Stimulated activated CD4-positive, alpha-beta T cell treated with anti-CD3 and anti-CD28 coated beads, Interleukin-12 subunit alpha, Interleukin-12 subunit beta, amount 100 ng/mL, for 48 hours (primary cell): ENCODE measurements at regions not wholly inside any gene's neighbourhood (a gene's known extent, or its start where the extent isn't known, plus 50 kb on each side); places are given as distances from the start of the nearest gene placed in this dataset.
"Not testable (repeated sequence)": the region's sequence is repeated elsewhere in the genome, so short reads cannot be mapped to it uniquely, and the experiment has no call there.

Experiments
- DNase-seq, 3 donors: peaks; one replicate each; pipeline ENCODE4 v3.0.0-alpha.2; 2020; ENCODE audit warnings: low read depth in 2 of 3, low spot score in 1 of 3

DNA sequence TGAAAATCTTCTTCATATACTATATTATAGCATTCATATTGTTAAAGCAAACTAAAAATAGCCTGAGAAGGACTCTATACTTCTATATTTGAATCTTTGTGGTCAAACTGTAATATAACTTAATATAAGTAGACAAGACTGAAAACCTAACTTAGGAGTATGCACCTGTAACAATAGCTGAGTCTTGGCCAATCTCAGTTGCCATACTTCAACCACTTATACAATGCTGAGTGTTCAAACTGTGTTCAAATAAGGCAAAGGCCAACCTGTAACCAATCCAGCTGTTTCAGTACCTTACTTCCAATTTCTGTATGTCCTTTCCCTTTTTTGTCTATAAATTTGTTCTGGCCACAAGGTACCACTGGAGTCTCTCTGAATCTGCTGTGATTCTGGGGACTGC, 1360.8 kb upstream of the CDH9 start:
- no peak for DNase-seq

GRCh38 chr5:28398185-28398584, 1359.8 kb upstream of the CDH9 start:
- DNase-seq = no peak

GRCh38 chr5:28397502-28397941, 1359.1 kb upstream of the CDH9 start:
- DNase-seq = no peak

- no peak for DNase-seq
Observed at GRCh38 chr5:28391277-28391676, 1352.9 kb upstream of the CDH9 start.

DNA sequence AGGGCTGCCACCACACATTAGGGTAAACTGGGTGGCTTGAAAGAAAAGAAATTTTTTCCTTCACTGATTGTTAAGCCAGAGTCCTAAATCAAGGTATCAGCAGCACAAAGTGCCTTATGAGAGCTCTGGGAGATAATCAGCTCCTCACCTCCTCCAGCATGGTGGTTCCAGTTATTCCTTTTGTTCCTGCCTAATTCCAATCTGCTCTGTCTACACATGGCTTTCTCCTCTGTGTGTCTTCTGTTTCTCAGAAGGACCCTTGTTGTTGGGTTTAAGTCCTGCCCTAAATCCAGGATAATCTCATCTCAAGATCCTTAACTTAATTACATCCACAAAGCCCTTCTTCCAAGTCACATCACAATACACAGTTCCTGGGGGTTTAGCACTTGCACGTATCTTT, 1352.0 kb upstream of the CDH9 start:
- no peak for DNase-seq

- not testable (repeated sequence) for DNase-seq
Observed at GRCh38 chr5:28389727-28390126, 1351.3 kb upstream of the CDH9 start.

- no peak for DNase-seq
Observed at GRCh38 chr5:28388428-28388827, 1350.0 kb upstream of the CDH9 start.

GRCh38 chr5:28386712-28387111, 1348.3 kb upstream of the CDH9 start:
- no peak for DNase-seq

GRCh38 chr5:28380167-28380566, 1341.8 kb upstream of the CDH9 start:
- DNase-seq = no peak

DNA sequence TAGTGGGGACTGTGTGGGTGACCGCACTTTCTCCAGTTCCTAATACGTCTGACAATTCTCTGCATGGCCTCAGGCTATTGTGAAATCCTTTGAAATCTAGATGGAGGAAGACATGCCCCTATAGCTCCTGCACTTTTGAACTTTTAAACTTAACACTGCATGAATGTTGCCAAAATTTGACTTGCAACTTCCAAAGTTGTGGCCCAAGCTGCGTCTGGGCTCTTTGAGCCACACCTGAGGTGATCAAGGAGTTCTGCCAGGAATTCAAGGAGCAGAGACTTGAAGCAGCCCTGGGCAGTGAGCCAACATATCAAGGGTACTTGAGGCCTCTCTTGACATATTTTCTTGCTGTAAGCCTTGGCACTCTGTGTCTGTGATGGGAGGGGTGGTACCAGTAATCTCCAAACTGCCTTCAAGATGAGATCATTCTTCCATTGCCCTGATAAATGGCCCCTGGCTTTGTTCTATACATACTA, 1336.1 kb upstream of the CDH9 start:
- DNase-seq = no peak

DNA sequence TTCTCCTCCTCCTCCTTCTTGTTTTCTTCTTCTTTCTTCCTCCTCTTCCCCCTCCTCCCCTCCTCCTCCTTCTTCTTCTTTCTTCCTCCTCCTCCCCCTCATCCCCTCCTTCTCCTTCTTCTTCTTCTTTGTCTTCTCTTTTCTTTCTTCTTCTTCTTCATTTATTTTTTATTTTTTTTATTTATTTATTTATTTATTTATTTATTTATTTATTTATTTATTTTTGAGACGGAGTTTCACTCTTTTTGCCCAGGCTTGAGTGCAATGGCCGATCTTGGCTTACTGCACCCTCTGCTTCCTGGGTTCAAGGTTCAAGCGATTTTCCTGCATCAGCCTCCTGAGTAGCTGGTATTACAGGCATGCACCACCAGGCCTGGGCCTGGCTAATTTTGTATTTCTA, 1332.5 kb upstream of the CDH9 start:
- DNase-seq = no peak

GRCh38 chr5:28369418-28369817, 1331.0 kb upstream of the CDH9 start:
- DNase-seq = no peak

GRCh38 chr5:28355831-28356230, 1317.4 kb upstream of the CDH9 start:
- no peak for DNase-seq

DNA sequence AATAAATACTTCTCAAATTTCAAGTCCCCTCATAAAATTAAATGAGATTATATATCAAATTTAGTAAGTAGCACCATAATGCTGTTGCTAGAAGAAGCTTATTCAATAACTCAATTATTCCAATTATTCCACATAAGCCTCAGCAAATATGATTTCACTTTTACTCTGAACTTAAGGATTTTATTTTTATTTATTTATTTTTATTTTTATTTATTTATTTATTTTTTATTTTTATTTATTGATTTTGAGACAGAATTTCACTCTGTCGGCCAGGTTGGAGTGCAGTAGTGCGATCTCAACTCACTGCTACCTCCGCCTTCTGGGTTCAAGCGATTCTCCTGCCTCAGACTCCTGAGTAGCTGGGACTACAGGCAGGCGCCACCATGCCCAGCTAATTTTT, 1308.3 kb upstream of the CDH9 start:
- DNase-seq = no peak

GRCh38 chr5:28344836-28345433, 1306.5 kb upstream of the CDH9 start:
- no peak for DNase-seq

DNA sequence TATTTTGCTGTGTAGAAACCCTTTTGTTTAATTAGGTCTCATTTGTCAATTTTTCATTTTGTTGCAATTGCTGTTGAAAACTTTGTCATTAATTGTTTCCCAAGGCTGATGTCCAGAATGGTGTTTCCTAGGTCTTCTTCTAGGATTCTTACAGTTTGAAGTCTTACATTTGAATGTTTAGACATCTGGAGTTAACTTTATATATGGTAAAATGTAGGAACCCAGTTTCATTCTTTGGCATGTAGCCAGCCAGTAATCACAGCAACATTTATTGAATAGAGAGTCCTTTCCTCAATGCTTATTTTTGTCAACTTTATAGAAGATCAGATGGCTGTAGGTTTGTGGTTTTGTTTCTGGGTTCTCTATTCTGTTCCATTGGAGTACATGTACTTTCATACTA, 1290.8 kb upstream of the CDH9 start:
- DNase-seq = no peak

DNA sequence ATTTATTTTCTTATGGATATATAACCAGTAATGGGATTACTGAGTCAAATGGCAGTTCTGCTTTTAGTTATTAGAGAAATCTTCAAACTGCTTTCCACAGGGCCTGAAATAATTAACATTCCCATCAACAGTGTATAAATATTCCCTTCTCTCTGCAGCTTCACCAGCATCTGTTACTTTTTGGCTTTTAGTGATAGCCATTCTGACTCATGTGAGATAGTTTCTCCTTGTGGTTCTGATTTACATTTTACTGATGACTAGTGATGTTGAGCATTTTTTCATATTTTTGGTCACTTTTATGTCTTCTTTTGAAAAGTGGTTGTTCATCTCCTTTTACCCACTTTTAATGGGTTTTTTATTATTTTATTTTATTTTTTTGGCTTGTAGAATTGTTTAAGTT, 1290.3 kb upstream of the CDH9 start:
- no peak for DNase-seq

DNA sequence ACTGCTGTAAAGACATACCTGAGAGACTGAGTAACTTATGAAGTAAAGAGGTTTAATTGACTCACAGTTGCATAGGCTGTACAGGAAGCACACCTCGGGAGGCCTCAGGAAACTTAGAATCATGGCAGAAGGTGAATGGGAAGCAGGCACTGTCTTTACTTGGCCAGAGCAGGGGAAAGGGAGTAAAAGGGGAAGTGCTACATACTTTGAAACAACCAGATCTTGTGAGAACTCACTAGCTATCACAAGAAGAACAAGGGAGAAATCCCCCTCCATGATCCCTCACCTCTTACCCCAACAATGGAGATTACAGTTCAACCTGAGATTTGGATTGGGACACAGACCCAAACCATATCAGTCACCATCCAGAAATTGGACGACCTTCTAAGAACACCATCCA, 1285.8 kb upstream of the CDH9 start:
- DNase-seq = no peak

DNA sequence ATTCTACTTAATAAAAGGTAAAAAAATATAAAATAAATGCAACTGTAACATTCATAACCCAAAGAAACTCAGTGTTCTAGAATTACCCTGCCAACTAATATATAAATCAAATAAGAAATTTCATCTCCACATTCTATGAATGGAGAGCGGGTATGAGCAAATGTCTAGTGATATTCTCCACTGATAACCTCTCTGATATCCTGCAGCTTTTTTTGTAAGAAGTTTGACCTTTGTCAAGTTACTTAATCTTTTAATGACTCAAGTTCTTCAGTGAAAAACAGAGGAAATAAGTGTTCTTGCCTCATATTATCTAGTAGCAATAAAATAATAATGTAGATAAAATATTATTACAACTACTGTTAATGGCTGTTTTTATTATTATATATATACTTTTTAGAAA, 1275.6 kb upstream of the CDH9 start:
- no peak for DNase-seq

- no peak for DNase-seq
Observed at GRCh38 chr5:28313321-28313951, 1275.0 kb upstream of the CDH9 start.

- no peak for DNase-seq
Observed at GRCh38 chr5:28310696-28311095, 1272.3 kb upstream of the CDH9 start.

DNA sequence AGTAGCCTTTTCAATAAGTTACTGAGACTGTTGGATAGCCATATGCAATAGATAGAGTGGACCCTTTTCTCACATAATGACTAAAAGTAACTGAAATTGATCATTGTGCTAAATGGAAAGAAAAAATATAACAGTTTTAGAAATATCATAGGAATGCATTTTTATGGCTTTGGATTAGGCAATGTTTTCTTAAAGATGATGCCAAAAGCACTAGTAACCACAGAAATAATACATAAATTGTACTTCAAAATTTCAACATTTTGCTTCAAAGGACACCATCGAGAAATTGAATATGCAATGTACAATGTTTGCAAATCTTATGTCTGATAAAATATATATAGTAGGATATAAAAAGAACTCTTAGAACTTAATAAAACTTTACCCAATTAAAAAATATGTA, 1267.5 kb upstream of the CDH9 start:
- no peak for DNase-seq

- no peak for DNase-seq
Observed at GRCh38 chr5:28301712-28302111, 1263.3 kb upstream of the CDH9 start.
